Activated CD8-positive, alpha-beta memory T cell treated with anti-CD3 and anti-CD28 coated beads, Interleukin-2, amount 50 U/mL, for 1 hour (primary cell): ENCODE measurements at regions not wholly inside any gene's neighbourhood (a gene's known extent, or its start where the extent isn't known, plus 50 kb on each side); places are given as distances from the start of the nearest gene placed in this dataset.
"Not testable (repeated sequence)": the region's sequence is repeated elsewhere in the genome, so short reads cannot be mapped to it uniquely, and the experiment has no call there.

Experiments used
- DNase-seq: peaks from one replicate; pipeline ENCODE4 v3.0.0-alpha.2; 2020; ENCODE audit errors: extremely low read depth

GRCh38 chr3:72085036-72085435 lies 300.1 kb upstream of the PROK2 start:
- no peak for DNase-seq

GRCh38 chr3:72082776-72083462 lies 298.0 kb upstream of the PROK2 start:
- no peak for DNase-seq

- no peak for DNase-seq
These were observed 297.3 kb upstream of the PROK2 start for GRCh38 chr3:72082186-72082715.

- no peak for DNase-seq
These were observed 296.7 kb upstream of the PROK2 start for GRCh38 chr3:72081471-72082185.

- DNase-seq = no peak
These were observed 295.9 kb upstream of the PROK2 start for GRCh38 chr3:72080800-72081199.

- no peak for DNase-seq
These were observed 295.1 kb upstream of the PROK2 start for GRCh38 chr3:72080095-72080494.

GRCh38 chr3:72079369-72079872 lies 294.5 kb upstream of the PROK2 start:
- DNase-seq = no peak

GRCh38 chr3:72078676-72079368 lies 293.9 kb upstream of the PROK2 start:
- DNase-seq = no peak

- DNase-seq = no peak
These were observed 292.7 kb upstream of the PROK2 start for GRCh38 chr3:72077473-72078259.

GRCh38 chr3:72075848-72076247 lies 290.9 kb upstream of the PROK2 start:
- not testable (repeated sequence) for DNase-seq

GRCh38 chr3:72071624-72072023 lies 286.7 kb upstream of the PROK2 start:
- no peak for DNase-seq

- no peak for DNase-seq
These were observed 285.1 kb upstream of the PROK2 start for GRCh38 chr3:72070005-72070404.

- DNase-seq = no peak
These were observed 284.6 kb upstream of the PROK2 start for GRCh38 chr3:72069543-72069942.

- DNase-seq = no peak
These were observed 283.7 kb upstream of the PROK2 start for GRCh38 chr3:72068621-72069020.

- DNase-seq = no peak
These were observed 282.8 kb upstream of the PROK2 start for GRCh38 chr3:72067721-72068120.

- DNase-seq = no peak
These were observed 281.1 kb upstream of the PROK2 start for GRCh38 chr3:72065872-72066641.

GRCh38 chr3:72065236-72065635 lies 280.3 kb upstream of the PROK2 start:
- no peak for DNase-seq

- not testable (repeated sequence) for DNase-seq
These were observed 279.8 kb upstream of the PROK2 start for GRCh38 chr3:72064727-72065126.

GRCh38 chr3:72062017-72062416 lies 277.1 kb upstream of the PROK2 start:
- DNase-seq = no peak

- no peak for DNase-seq
These were observed 275.6 kb upstream of the PROK2 start for GRCh38 chr3:72060447-72061034.
